ENCODE measurements at regions not wholly inside any gene's neighbourhood (a gene's known extent, or its start where the extent isn't known, plus 50 kb on each side); places are given as distances from the start of the nearest gene placed in this dataset.

GRCh38 chr2:196368546-196369225 is 197.3 kb upstream of the STK17B start:
- intact Hi-C loops (cut with DNase I): no loop called here
- Histone ChIP-seq H3K27ac (no peak overlapping the region), H3K4me1 (no peaks in the 10 kb centered on the region), H3K4me3 (no peak overlapping the region), H3K9me3 (no peaks in the 10 kb centered on the region), H3K36me3 (replicated peaks in 1 of 2; ENCODE audit: insufficient read depth in 1 of 2, low read depth in 2 of 2) (no peaks in the 10 kb centered on the region), H3K27me3 (no peaks in the 10 kb centered on the region)
- no peak for ATAC-seq
- WGBS, 2 donors: 72 to 82% methylated on average over 2 of the region's 2 CpGs
- TF ChIP-seq CTCF (IDR thresholded peaks at IDR 0.05) (no peak), POLR2A (IDR thresholded peaks at IDR 0.05) (no peak)
- no peak for DNase-seq

DNA sequence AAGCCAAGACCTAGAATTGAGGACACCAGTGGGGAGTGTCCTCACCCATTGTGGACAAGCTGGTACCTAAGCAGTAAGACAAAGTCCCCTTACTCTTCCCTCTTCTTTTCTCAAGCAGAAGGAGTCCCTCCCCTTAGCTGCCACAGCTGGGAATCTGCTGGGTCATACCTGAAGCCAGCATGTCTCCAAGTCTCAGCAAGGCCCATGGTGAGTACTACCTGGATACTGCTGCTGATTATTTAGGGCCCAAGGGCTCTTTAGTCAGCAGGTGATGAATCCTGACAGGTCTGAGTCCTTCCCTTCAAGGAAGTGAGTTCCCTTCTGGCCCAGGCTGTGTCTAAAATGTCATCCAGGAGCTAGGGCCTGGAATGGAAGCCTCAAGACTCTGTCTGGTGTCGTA is 198.6 kb upstream of the STK17B start:
- TF ChIP-seq CTCF (IDR thresholded peaks at IDR 0.05) (no peak), POLR2A (IDR thresholded peaks at IDR 0.05) (no peak)
- no peak overlapping the region for H3K27ac ChIP-seq
- WGBS, 2 donors: 71 to 82% methylated on average over 1 of the region's 1 CpG
- ATAC-seq: no peak
- H3K27me3 ChIP-seq: no peaks in the 10 kb centered on the region
- DNase-seq: no peak
- no peaks in the 10 kb centered on the region for H3K36me3 ChIP-seq (replicated peaks in 1 of 2; ENCODE audit: insufficient read depth in 1 of 2, low read depth in 2 of 2)
- no peaks in the 10 kb centered on the region for H3K9me3 ChIP-seq
- intact Hi-C loops (cut with DNase I): no loop called here
- H3K4me1 ChIP-seq: no peaks in the 10 kb centered on the region
- H3K4me3 ChIP-seq: no peak overlapping the region

- H3K9me3 ChIP-seq: no peaks in the 10 kb centered on the region
- no peak overlapping the region for H3K27ac ChIP-seq
- H3K4me1 ChIP-seq: no peaks in the 10 kb centered on the region
- no peak for DNase-seq
- intact Hi-C loops (cut with DNase I): no loop called here
- no peak for TF ChIP-seq CTCF (IDR thresholded peaks at IDR 0.05)
- no peak for TF ChIP-seq POLR2A (IDR thresholded peaks at IDR 0.05)
- 88 to 100% methylated on average over 1 of the region's 1 CpG for WGBS, 2 donors
- H3K36me3 ChIP-seq (replicated peaks in 1 of 2; ENCODE audit: insufficient read depth in 1 of 2, low read depth in 2 of 2): no peaks in the 10 kb centered on the region
- no peak overlapping the region for H3K4me3 ChIP-seq
- no peaks in the 10 kb centered on the region for H3K27me3 ChIP-seq
- ATAC-seq: no peak
Measured at GRCh38 chr2:196370381-196370780, 199.0 kb upstream of the STK17B start.

- Histone ChIP-seq H3K9me3 (no peaks in the 10 kb centered on the region), H3K4me1 (no peaks in the 10 kb centered on the region), H3K36me3 (replicated peaks in 1 of 2; ENCODE audit: insufficient read depth in 1 of 2, low read depth in 2 of 2) (no peaks in the 10 kb centered on the region), H3K4me3 (no peak overlapping the region), H3K27me3 (no peaks in the 10 kb centered on the region), H3K27ac (no peak overlapping the region)
- WGBS, 2 donors: 62 to 66% methylated on average over 3 of the region's 3 CpGs
- intact Hi-C loops (cut with DNase I): no loop called here
- DNase-seq: no peak
- no peak for TF ChIP-seq POLR2A (IDR thresholded peaks at IDR 0.05)
- no peak for TF ChIP-seq CTCF (IDR thresholded peaks at IDR 0.05)
- no peak for ATAC-seq
Measured at GRCh38 chr2:196372276-196372809, 201.0 kb upstream of the STK17B start.
